Middle frontal gyrus (tissue), 1 donor: ENCODE measurements at regions not wholly inside any gene's neighbourhood (a gene's known extent, or its start where the extent isn't known, plus 50 kb on each side); places are given as distances from the start of the nearest gene placed in this dataset.
"Not testable (repeated sequence)": the region's sequence is repeated elsewhere in the genome, so short reads cannot be mapped to it uniquely, and the experiment has no call there.

Experiments used
- DNase-seq: peaks from one replicate; pipeline ENCODE4 v3.0.0-alpha.2; 2015; ENCODE audit warnings: low spot score; ENCODE audit errors: extremely low spot score

DNA sequence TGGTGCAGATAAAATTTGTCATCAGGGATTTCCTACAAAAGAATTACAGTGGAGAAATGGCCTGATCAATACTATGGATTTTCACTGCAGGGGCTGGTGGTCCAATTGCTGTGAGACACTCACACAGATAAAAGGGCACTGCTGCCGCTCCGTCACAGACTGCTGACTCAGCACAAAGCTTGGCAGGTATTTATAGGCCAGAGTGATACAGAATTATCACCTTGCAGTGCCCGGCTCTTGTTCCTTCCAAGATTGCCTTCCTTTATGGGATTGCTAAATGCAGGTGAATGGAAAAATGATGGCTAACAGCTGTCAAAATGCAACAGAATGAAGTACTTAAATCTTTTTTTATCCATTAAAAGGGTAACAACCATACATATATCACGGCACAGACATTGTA lies 247.8 kb upstream of the ZFP64 start:
- DNase-seq: no peak

DNA sequence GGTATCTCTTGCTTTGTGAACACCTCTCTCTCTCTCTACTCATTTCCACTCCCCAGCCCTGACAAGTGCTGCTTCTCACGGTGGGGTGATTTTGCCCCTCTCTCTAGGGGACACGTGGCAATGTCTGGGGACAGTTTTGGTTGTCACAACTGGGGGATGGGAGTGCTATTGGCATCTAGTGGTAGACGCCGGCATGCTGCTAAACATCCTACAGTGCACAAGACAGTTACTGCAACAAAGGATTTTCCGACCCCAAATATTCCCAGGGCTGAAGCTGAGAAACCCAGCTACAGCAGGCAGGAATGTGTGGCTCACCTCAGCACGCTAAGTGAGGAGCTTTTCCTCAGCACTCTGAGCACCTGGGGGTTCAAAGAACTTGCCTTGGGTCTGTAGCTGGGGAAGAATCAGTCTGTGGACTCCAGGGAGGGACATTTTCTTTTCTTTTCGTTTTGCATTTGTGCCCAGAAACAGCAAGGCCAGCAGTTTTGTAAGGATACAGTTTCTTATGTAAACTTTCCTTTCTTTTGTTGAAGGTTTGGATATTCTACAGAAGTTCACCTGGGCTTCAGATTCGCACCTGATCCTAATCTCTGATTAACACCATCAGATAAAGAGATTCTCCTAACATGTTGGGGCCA lies 246.9 kb upstream of the ZFP64 start:
- DNase-seq: no peak

DNA sequence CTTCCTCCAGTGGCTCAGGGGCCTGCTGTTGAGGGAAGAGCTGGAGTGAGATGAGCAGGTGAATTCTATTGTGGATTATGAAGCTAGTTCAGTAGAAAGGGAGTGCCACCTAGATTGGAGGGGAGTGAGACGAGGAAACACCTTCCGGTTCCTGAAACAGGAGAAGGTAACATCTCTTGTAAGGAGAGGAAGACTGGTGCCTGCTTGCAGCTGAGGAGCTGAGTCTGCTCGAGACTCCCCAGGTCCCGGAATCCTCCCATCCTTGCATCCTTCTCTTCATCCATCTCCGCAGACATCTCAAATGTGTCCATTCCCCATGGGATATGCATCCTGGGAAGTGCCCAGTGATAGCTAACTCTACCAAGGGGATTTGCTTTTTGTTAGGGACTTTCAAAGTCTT lies 242.9 kb upstream of the ZFP64 start:
- no peak for DNase-seq

DNA sequence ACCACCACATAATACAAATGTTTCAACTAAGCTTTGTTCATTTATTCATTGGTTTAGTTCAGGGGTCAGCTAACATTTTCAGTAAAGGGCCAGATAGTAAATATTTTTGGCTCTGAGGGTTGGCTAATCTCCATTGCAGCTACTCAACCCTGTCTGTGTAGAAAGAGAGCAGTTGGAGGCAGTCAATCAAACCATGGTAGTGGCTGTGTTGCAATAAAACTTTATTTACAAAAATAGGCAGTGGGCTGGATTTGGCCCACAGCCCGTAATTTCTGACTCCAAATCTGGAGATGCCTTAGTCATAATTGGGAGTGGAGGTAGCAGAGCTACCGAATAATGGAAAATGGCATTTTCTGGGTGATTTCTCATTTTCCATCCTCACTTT lies 242.5 kb upstream of the ZFP64 start:
- no peak for DNase-seq

DNA sequence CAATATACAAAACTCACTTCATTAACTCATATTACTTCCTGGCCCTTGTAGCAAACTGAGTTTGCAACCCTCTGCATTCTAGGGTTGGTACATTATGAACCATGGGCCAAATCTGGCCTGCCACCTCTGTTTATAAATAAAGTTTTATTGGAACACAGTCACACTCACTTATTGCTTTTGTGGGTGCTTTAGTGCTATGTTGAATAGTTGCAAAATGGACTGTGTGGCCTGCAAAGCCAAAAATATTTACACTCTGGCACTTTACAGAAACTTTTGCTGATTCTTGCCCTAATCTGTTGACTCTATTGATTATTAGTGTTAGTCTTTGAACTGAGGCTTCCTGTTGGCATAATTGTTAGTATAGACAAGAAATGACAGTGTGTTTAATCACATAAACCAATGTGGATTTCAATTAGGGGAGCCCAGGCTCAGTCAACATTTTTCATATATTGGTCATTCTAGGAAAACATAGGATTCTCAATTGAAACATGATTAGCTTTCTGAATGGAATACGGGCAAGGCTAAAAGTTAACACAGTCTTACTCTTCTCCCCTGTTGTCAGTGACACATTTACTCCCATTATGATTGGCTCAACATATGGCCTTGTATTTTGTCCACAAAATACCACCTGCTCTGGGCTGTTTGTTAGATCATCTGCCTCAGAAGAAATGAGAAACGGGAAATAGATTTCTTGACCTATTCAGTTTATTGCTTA lies 241.9 kb upstream of the ZFP64 start:
- no peak for DNase-seq

DNA sequence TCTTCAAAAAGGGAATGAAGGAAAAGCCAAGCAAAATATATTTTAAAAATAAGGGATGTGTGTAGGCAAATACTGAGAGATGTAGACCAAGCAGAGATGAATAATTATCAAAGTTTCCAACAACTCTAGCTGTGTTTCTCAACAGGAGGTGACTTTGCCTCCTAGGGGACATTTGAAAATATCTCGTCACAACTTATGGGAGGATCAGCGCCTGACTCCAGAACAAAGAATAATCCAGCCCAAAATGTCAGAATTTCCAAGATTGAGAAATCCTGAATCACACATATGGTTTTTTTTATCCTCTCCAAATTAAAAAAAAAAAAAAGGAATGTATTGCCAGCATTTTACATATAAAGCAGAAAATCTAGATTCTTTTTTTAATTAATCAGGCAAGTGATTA lies 241.2 kb upstream of the ZFP64 start:
- DNase-seq: no peak

DNA sequence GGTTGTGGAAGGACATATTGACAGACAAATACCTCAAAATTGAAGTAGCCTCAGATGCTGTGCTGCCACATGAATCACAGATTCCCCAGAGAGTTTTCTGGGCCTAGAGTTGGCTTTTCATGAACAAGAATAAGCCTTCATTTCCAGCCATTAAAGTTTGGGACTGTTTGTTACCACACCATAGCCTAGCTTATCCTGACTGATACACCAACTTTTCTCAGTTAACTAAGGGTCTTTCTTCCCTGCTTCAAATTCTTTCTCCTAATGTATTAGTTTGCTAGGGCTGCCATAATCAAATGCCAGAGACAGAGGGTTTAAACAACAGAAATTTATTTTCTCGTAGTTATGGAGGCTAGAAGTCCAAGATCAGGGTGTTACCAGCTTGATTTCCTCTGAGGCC lies 237.4 kb upstream of the ZFP64 start:
- DNase-seq: no peak

DNA sequence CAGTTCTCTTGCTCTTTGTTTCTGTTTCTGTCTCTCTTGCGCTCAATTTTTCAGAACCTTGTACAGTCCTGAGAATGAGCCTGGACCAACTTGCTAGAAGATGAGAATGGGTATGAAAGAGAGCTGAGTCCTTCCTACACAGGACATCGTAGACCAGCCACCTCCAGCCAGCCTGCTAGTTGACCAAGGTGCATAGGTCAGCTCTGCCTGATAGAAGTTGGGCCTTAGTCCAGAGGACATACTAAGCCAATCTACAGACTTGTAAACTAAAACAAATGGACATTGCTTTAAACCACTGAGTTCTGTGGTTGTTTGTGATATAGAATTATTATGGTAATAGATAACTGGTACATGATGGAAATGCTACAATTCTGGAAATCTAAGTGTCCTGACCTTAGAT lies 236.4 kb upstream of the ZFP64 start:
- no peak for DNase-seq

DNA sequence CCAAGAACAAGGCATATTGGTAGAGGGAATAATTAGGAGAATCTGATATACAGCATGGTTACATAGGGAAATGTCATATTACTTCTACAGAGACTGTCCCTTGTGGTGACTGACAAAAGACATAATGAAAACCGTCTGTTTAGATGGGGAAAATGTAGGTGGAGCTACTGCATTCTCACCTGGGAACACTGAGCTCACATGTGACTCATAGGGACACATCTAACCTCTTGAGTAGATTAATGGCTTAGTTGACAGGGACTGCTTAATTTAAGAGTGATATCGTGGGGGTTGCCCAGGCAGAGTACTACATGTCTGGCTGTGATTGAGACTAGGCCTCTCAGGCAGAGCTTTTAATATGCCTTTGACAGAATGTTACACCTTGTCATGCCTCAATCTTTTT lies 235.3 kb upstream of the ZFP64 start:
- no peak for DNase-seq

DNA sequence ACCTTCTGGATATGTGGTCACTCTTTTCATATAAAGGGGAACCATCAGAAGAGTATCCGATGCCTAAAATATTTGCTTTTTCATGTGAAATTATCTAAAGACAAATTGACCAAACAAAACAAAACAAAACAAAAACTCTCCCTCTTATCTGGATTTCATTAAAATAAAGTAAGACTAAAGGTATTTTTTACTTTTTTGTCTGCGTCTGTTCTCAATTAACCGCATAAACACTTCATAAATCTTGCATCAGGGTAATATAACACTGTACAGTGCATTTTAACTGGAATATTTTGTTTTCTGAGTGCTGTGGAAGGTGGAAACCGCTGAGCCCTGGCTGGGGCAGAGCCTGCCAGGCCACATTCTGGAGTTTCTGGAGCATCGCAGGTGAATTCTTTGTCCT lies 234.1 kb upstream of the ZFP64 start:
- no peak for DNase-seq

DNA sequence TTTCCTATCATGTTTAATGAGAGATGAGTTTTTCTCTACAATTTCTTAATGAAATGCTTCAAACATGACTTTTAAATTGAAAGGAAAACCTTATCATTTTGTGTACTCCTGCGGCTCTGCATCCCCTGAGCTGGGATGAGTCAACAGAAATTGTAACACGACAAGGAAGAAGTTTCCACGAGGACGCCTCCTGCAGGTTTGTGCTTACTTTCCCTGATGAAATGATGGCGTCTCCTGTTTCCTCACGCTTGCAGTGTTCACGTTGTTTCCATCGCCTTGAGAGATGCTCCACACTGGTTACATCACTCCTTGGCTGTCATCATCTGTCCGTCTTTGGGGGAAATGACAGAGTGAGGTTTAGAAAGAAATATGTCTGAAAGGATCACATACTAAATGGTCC lies 233.7 kb upstream of the ZFP64 start:
- no peak for DNase-seq

DNA sequence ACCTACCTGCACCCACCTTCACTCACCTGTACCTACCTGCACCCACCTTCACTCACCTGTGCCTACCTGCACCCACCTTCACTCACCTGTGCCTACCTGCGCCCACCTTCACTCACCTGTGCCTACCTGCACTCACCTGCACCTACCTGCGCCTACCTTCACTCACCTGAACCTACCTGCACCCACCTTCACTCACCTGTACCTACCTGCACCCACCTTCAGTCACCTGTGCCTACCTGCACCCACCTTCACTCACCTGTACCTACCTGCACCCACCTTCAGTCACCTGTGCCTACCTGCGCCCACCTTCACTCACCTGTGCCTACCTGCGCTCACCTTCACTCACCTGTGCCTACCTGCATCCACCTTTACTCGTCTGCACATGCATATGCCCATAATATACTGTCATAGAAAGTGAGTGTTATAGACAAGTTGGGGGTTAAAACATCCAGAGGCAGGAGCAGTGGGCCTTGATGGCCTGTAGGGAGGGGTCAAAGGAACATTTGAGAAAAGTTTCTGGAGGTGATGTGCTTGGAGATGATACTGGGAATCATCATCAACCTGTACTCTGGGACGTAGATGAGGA lies 232.9 kb upstream of the ZFP64 start:
- not testable (repeated sequence) for DNase-seq

DNA sequence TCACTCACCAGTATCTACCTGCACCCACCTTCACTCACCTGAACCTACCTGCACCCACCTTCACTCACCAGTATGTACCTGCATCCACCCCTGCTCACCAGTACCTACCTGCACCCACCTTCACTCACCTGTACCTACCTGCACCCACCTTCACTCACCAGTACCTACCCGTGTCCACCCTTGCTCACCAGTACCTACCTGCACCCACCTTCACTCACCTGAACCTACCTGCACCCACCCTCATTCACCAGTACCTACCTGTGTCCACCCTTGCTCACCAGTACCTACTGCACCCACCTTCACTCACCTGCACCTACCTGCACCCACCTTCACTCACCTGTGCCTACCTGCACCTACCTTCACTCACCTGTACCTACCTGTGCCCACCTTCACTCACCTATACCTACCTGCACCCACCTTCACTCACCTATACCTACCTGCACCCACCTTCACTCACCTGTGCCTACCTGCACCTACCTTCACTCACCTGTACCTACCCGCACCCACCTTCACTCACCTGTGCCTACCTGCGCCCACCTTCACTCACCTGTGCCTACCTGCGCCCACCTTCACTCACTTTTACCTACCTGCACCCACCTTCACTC lies 232.1 kb upstream of the ZFP64 start:
- not testable (repeated sequence) for DNase-seq

DNA sequence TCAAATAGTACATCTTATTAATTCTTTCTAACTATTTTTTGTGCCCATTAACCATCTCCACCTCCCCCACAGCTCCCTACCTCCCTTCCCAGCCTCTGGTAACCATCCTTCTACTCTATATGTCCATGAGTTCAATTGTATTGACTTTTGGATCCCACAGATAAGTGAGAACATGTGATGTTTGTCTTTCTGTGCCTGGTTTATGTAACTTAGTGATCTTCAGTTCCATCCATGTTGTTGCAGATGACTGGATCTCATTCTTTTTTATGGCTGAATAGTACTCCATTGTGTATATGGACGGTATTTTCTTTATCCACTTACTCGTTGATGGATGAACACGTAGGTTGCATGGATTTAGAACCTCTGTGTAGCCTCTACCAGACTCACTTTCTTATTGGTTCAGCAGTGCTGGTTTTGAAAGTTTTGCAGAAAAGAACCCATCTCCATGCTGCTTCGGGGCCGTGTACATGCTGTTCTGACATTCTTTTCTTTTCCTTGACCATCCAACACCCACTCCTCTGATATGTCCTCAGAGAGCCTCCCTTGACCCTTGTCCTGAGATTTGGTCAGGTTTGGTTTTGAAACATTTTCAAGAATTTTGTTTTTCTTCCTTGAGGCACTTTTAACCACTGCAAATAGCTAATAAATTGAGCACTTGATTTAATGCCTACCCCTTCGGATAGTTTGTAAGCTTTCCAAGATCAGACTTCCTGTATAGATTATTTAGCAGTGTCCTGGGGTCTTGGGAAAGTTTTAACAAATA lies 231.2 kb upstream of the ZFP64 start:
- DNase-seq: no peak

DNA sequence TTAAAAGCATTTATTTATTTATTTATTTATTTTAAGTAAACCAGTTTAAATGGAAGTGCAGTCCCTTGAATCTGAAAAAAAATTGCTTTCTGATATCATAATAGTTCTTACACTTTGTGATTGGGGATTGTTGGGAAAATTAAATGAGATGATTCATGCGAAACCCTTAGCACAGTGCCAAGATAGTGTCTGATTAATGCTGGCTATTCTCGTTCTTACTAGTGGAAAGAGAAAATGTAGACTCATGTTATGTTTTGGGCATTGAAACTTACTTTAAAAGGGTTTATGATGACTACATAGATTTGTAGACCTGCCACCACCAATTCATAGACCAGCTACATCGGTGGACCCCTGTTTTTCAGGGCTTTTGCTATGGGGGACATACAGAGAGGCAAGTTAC lies 229.2 kb upstream of the ZFP64 start:
- DNase-seq: no peak

DNA sequence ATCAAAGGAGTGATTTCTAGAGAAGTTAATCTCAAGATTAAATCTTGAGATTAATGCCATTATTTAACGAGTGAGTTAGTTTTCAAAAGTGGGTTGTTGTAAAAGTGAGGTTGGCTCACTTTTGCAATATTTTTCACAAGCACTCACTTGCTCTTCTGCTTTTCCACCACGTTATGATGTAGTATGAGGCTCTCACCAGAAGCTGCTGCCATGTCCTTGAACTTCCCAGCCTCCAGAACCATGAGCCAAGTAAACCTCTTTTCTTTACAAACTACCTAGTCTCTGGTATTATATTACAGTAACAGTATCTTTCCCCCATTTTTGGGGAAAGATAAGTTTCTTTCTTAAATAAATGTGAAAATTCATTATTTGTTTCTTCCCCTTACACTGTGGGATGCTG lies 227.6 kb upstream of the ZFP64 start:
- DNase-seq: no peak

DNA sequence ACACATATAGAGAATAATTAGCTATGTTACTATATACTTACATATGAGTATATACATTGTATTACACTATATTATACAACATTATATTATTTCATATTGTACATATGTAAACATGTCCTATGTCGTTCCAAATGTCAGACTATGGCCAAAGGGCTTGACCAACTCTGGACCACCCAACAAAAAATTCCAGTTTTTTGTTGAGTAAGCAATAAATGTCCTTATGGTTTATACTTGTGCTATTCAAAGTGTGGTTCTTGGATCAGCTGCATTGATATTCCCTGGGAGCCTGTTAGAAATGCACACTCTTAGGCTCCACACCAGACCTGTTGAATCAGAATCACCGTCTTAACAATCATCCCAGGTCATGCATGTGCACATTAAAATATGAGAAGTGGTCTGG lies 225.4 kb upstream of the ZFP64 start:
- DNase-seq: no peak

DNA sequence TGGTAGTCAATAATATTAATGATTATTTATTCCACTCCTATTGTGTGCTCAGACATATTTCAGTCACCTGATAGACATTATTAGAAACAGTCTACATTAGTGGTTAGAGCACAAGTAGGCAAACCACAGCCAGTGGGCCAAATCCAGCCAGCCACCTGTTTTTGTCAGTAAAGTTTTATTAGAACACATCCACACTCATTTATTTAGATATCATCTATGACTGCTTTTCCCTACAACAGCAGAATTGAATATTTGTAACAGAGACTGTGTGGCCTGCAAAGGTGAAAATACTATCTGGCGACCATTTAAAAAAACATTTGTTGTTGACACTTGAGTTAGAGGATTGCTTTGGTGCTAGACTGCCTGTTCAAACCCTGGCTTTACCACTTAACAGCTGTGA lies 220.0 kb upstream of the ZFP64 start:
- no peak for DNase-seq

DNA sequence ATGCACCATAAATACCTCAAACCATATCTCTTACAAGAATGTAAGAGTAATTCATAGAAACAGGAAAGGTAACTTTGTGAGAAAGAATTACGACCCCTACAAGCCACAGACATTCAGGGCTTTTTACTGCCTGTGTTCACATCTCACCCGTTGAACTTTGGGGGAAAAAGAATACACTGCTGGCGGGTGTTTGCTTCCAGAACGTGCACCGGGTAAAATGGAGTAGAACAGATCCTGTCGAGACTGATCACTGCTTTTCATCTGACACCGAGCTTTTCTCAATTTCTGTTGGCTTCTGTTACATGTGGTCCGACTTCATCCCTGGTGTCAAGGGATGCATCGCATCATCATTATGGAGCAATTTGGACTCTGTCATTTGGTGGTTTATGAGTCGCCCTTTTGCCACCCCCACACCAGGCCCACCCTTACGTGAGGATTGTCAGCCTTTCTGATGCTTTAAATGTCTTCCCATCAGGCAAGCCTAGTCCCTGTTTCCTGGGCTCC lies 219.2 kb upstream of the ZFP64 start:
- no peak for DNase-seq

DNA sequence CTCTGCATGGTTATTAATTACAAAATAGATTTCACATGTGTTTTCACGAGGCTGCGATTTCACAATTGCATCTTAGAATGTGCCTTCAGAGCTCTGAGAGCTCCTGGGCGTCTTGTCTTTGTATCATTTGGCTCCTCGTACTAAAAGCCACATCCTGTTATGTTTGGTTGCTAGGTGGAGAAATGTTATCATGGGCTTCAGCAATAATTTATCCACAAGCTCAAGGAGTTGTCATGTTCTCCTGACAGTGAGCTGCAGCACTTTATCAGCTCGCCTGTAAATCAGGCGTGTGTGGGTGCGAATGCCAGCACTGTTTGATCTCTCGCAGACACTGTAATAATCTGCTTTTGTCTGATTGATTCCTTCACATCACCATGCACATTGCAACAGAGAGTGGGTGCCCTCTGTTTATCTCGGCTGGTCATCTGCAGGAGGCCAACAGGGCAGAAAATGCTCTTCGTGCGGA lies 218.6 kb upstream of the ZFP64 start:
- DNase-seq: no peak

DNA sequence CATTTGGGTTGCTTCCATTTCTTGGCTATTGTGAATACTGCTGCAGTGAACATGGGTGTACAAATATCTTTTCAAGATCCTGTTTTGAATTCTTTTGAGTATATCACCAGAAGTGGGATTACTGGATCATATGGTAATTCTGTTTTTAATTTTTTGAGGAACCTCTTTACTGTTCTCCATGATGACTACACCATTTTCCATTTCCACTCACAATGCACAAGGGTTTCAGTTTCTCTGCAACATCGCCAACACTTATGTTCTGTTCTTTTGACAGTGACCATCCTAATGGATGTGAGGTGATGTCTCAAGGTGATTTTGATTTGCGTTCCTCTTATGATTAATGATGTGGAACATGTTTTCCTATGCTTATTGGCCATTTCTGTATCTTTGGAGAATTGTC lies 214.4 kb upstream of the ZFP64 start:
- no peak for DNase-seq

DNA sequence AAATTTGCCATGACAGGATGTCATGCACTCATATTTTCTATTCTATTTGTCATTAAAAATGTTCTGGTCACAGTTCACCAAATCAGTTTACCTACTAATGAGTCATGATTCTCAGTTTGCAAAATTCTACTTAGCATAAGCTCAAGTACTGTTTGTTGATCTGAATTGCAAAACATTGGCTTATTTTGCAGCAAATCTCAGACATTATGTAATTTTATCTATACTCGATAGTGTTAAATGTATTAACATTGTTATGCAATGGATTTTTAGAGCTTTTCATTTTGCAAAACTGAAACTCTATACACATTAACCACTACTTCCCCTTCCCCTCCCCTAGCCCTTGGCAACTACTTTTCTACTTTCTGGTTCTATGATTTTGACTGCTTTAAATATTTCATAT lies 213.8 kb upstream of the ZFP64 start:
- DNase-seq: no peak
